Activated CD4-positive, alpha-beta T cell treated with anti-CD3 and anti-CD28 coated beads, Interleukin-2, amount 10 ng/mL, durations not matched to agents 7 days and 5 days (primary cell): ENCODE measurements at regions not wholly inside any gene's neighbourhood (a gene's known extent, or its start where the extent isn't known, plus 50 kb on each side); places are given as distances from the start of the nearest gene placed in this dataset.

Experiments used
- CTCF ChIA-PET: fragments of 350-600 bp; sonication (Branson Sonifier 250); formaldehyde crosslinking; loops from one replicate; lab custom pipeline; 2021; ENCODE audit warnings: antibody characterized with exemption; lab: Charles Lee
- POLR2A ChIA-PET: fragments of 350-600 bp; sonication (Branson Sonifier 250); formaldehyde crosslinking; loops from one replicate; lab custom pipeline; 2021; ENCODE audit warnings: antibody characterized with exemption; lab: Charles Lee
- DNase-seq: peaks from one replicate; pipeline ENCODE4 v3.0.0-alpha.2; 2020
- H3K27ac Mint-ChIP-seq: one replicate; pipeline ENCODE4 v1.8.0; 2021; ENCODE audit warnings: mild to moderate bottlenecking, moderate library complexity, mixed read lengths
- H3K27me3 Mint-ChIP-seq: one replicate; pipeline ENCODE4 v1.8.0; 2021; ENCODE audit warnings: mixed read lengths
- H3K36me3 Mint-ChIP-seq: one replicate; pipeline ENCODE4 v1.8.0; 2021; ENCODE audit warnings: low read depth, mixed read lengths
- H3K4me1 Mint-ChIP-seq: one replicate; pipeline ENCODE4 v1.8.0; 2021; ENCODE audit warnings: mixed read lengths
- H3K4me3 Mint-ChIP-seq: one replicate; pipeline ENCODE4 v1.8.0; 2021; ENCODE audit warnings: mild to moderate bottlenecking, moderate library complexity, mixed read lengths
- H3K9me3 Mint-ChIP-seq: one replicate; pipeline ENCODE4 v1.8.0; 2021; ENCODE audit warnings: mixed read lengths

DNA sequence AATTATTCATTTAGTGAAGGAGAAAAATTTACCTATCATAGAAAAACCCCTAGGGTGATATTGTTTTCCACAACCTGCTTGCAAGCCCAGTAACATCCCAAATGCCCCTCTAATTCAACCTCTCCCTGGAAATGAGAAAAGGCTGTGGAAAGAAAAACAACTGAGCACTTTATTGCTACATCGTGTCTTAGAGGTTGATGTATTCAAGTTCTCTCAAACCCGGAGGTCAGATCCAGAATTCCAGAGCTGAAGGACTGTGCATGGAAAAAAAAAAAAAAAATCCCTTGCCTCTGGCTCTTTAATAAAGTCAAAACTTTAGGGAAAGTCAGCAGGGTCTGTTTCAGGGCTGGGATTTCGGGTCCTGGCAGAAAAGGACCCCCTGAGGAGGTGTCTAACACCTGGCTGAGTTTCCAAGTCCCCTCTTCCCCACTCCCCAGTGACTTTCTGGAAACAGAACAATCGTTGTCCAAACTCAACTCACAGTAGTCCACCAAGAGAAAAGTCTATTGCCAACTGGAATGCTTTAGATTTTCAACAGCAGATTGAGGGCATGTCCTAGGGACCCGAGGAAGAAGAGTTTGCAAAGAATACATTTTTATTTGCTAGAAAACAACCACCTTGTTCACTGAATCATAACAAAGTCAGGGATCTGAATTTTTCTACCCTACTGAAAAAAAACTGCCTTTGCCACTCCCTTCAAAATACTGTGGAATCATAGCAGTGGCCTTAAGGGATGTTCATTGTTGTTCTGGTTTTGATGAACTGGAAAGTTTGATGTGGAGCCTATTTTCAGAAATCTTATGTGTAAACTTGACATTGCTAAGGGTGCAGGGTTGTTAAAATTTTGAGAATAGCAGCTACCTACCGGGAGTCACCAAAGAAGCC is 207.5 kb upstream of the ADAMTS9 start:
- H3K9me3 Mint-ChIP-seq, result no peaks in the 10 kb centered on the region
- DNase-seq, result no peak
- H3K27me3 Mint-ChIP-seq, result no peaks in the 10 kb centered on the region
- H3K4me1 Mint-ChIP-seq, result no peaks in the 10 kb centered on the region
- H3K4me3 Mint-ChIP-seq, result no peak overlapping the region
- H3K36me3 Mint-ChIP-seq, result no peaks in the 10 kb centered on the region
- ChIA-PET CTCF (no interaction called here), POLR2A (no interaction called here)
- H3K27ac Mint-ChIP-seq, result no peak overlapping the region

DNA sequence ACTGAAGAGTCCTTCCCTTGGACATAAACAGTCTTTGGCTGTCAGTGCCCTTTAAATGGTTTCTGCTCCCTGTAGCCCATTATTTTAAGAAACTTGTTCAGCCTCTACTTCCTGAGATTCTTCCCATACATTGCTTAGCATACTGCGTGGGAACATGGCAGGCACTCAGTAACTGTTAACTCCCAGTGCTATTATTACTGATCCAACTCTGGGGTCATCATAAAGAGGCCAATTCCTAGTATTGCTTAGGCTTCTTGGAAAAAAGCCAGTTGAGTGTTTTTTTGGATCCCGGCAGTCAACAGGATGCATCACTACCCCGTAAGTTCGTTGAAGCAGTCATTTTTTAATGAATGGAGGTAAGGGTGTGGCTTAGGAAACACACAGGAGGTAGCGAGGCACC is 206.2 kb upstream of the ADAMTS9 start:
- H3K4me3 Mint-ChIP-seq, result no peak overlapping the region
- H3K27ac Mint-ChIP-seq, result no peak overlapping the region
- DNase-seq, result no peak
- POLR2A ChIA-PET, result no interaction called here
- no peaks in the 10 kb centered on the region for H3K27me3 Mint-ChIP-seq
- H3K4me1 Mint-ChIP-seq, result no peaks in the 10 kb centered on the region
- CTCF ChIA-PET, result no interaction called here
- H3K36me3 Mint-ChIP-seq, result no peaks in the 10 kb centered on the region
- H3K9me3 Mint-ChIP-seq, result no peaks in the 10 kb centered on the region

DNA sequence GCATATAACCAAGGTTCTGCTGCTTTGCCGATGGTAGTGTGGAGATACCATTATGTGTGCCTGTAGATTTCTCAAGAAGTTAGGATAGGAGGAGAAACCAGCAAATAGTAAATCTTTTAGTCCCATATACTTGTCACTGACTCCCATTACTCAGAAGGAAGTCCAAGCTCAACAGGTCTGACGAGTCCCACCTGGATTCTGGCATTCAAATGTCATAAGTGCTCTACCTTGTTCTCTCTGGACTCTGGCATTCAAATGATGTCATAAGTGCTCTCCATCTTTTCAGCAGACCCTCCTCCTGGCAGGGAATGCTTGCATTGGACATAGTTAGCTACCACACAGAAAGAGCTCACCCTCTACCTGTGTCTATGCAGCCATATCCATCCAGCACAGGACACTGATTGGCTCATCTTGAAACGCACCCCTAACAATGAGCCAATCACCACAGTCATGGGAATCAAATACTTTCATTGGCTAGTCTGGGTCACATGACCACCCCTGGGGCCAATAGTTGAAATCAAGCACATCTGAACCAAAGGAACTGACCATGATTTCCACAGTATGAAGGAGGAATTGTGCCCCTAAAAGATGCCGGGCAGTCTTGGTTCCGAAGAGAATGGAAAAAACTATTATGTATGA is 205.0 kb upstream of the ADAMTS9 start:
- ChIA-PET POLR2A (no interaction called here), CTCF (no interaction called here)
- H3K27me3 Mint-ChIP-seq, result no peaks in the 10 kb centered on the region
- H3K9me3 Mint-ChIP-seq, result no peaks in the 10 kb centered on the region
- no peak overlapping the region for H3K27ac Mint-ChIP-seq
- no peak overlapping the region for H3K4me3 Mint-ChIP-seq
- H3K4me1 Mint-ChIP-seq, result no peaks in the 10 kb centered on the region
- DNase-seq, result no peak
- H3K36me3 Mint-ChIP-seq, result no peaks in the 10 kb centered on the region

DNA sequence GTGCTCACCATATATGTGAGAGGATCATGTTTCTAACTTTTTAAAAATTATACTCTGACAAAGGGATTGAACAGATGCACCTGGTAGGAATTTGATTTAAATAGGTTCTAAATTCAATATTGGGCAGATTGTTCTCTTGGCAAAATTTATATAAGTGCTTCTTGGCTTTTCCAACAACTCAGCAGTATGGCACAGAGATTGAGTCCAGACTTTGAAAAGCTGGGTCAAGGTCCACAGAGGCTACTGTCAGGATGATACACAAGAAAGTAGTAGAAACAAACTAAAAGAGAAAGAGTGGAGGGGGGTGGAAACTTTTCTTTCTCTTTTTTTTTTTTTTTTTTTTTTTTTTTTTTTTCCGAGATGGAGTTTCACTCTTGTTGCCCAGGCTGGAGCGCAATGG is 203.2 kb upstream of the ADAMTS9 start:
- CTCF ChIA-PET, result no interaction called here
- DNase-seq, result no peak
- Mint-ChIP-seq H3K4me3 (no peak overlapping the region), H3K4me1 (no peaks in the 10 kb centered on the region), H3K36me3 (no peaks in the 10 kb centered on the region), H3K27ac (no peak overlapping the region), H3K27me3 (no peaks in the 10 kb centered on the region), H3K9me3 (no peaks in the 10 kb centered on the region)
- POLR2A ChIA-PET, result no interaction called here

DNA sequence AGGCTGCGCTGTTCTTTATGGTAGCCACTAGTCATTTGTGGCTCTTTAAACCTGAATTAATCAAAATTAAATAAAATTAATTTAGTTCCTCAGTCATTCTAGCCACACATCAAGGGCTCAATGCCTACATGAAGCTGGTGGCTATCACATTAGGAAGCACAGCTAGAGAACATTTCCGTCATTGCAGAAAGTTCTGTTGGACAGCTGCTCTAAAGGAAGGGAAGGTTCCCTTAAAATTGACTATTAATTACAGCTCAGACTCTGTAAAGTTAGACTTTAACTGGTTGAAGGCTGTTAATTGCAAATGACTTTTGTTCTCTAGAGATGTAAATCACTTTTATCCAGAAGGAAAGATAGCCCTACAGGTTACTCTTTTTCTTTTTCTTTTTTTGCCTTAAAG is 202.7 kb upstream of the ADAMTS9 start:
- Mint-ChIP-seq H3K9me3 (no peaks in the 10 kb centered on the region), H3K27ac (no peak overlapping the region), H3K27me3 (no peaks in the 10 kb centered on the region), H3K36me3 (no peaks in the 10 kb centered on the region), H3K4me1 (no peaks in the 10 kb centered on the region), H3K4me3 (no peak overlapping the region)
- DNase-seq, result no peak
- POLR2A ChIA-PET, result no interaction called here
- CTCF ChIA-PET, result no interaction called here

DNA sequence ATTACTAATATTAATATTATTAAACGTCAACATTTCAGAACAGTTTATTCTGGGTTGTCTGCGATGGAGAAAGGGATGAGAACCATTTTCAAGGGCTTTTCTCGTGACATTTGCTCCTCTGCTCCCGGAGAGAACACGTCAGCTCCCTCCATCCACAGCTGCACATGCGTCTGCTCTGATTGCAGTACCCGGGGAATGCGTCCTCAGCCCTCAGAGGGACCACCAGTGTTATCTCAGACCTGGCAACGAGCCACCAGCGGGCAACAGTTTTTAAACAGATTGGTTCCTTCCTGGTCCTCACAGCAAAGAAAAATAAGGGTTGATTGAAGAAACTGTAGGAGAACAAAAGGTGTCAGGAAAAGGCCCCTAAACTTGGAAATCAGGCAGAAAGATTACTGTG is 202.2 kb upstream of the ADAMTS9 start:
- CTCF ChIA-PET, result no interaction called here
- H3K9me3 Mint-ChIP-seq, result no peaks in the 10 kb centered on the region
- no peaks in the 10 kb centered on the region for H3K36me3 Mint-ChIP-seq
- H3K4me1 Mint-ChIP-seq, result no peaks in the 10 kb centered on the region
- H3K27ac Mint-ChIP-seq, result no peak overlapping the region
- DNase-seq, result no peak
- no peak overlapping the region for H3K4me3 Mint-ChIP-seq
- POLR2A ChIA-PET, result no interaction called here
- H3K27me3 Mint-ChIP-seq, result no peaks in the 10 kb centered on the region

DNA sequence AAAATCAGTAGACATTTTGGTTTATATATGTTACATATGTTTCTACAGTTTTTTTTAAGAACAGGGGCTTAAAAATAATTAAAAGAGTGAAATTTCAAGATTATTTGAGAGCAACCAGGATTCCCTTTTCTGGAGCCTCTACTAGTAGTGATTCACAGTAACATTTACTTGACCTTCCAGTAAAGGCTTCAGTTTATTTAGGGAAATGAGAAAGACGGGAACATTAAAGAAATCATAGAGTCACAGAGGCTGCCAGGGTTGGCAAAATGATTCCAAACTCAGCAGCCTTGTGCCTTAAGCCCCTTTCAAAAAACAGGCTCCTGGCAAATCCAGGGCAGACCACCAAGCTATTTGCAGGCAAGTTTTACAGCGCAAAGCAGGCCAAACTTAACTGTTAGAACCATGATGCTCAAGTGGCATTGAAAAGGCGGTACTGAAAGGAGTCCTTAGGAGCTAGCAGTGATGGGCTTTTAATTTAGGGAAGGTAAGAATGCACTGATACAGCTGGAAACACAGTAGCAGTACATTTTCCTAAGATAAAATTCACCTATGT is 201.1 kb upstream of the ADAMTS9 start:
- POLR2A ChIA-PET, result no interaction called here
- Mint-ChIP-seq H3K4me3 (no peak overlapping the region), H3K36me3 (no peaks in the 10 kb centered on the region), H3K27me3 (no peaks in the 10 kb centered on the region), H3K4me1 (no peaks in the 10 kb centered on the region), H3K27ac (no peak overlapping the region), H3K9me3 (no peaks in the 10 kb centered on the region)
- CTCF ChIA-PET, result no interaction called here
- no peak for DNase-seq

DNA sequence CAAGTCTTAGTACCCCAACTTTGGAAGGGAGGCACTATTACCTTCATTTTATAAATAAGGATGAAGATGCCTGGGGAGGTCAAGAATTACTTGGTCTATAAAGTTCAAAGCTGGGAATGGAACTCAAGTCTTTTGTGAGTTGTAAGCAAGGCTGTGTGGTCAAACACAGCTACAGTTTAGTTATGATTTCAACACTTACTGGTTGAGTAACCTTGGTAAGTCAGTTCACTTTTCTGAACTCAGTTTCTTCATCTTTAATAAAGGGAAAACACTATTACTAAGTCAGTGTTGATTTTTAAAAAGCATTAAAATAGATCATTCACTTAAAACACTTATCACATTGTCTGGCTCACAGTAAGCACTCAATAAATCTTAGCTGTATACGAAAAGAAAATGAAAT is 200.4 kb upstream of the ADAMTS9 start:
- DNase-seq, result no peak
- Mint-ChIP-seq H3K9me3 (no peaks in the 10 kb centered on the region), H3K4me3 (no peak overlapping the region), H3K27ac (no peak overlapping the region), H3K27me3 (no peaks in the 10 kb centered on the region), H3K4me1 (no peaks in the 10 kb centered on the region), H3K36me3 (no peaks in the 10 kb centered on the region)
- ChIA-PET POLR2A (no interaction called here), CTCF (no interaction called here)

DNA sequence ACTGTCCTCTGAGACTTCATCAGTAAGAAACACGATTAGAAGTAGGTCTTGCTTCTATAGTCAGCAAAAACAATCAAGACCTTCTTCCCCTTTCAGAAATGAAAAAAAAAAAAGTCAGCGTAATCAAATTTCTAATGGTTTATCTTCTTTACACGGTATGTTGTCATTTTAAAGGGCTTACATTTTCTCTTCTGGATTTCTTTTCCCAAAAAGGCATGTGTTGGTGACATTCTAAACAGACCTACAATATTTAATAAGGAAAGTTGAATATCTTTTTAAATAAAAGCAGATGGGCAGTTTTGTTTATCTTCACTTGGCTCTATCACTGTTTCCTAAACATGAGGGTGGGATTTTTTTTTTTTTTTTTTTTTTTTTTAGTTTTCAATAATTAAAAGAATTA is 197.3 kb upstream of the ADAMTS9 start:
- H3K27ac Mint-ChIP-seq, result no peak overlapping the region
- ChIA-PET POLR2A (no interaction called here), CTCF (no interaction called here)
- DNase-seq, result no peak
- H3K27me3 Mint-ChIP-seq, result no peaks in the 10 kb centered on the region
- no peak overlapping the region for H3K4me3 Mint-ChIP-seq
- H3K4me1 Mint-ChIP-seq, result no peaks in the 10 kb centered on the region
- H3K9me3 Mint-ChIP-seq, result no peaks in the 10 kb centered on the region
- H3K36me3 Mint-ChIP-seq, result no peaks in the 10 kb centered on the region

DNA sequence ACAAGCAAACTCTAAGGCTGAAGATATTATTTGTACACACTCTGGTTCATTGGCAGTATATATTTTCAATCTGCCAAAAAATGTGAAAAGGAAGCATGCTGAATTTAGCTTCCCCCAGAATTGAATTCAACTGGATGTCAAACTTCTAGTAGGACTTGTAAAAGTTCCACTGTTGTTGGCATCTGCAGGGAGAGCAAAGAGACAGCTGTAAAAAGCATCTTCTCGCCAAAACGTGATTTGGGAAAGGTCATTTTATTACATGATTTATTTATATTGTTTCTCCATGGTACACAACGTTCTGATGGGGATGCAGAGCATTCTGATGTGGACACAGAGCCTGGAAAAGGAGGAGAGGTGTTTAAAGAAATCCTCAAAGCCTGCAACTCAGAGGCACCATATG is 196.7 kb upstream of the ADAMTS9 start:
- Mint-ChIP-seq H3K36me3 (no peaks in the 10 kb centered on the region), H3K4me3 (no peak overlapping the region), H3K27ac (no peak overlapping the region), H3K9me3 (no peaks in the 10 kb centered on the region), H3K27me3 (no peaks in the 10 kb centered on the region), H3K4me1 (no peaks in the 10 kb centered on the region)
- no peak for DNase-seq
- ChIA-PET CTCF (interaction anchor here (0.6 kb wide), 1 partner anchor 117 kb away, joined by 3 read pairs; no protein-coding TSS in a partner anchor), POLR2A (no interaction called here)

DNA sequence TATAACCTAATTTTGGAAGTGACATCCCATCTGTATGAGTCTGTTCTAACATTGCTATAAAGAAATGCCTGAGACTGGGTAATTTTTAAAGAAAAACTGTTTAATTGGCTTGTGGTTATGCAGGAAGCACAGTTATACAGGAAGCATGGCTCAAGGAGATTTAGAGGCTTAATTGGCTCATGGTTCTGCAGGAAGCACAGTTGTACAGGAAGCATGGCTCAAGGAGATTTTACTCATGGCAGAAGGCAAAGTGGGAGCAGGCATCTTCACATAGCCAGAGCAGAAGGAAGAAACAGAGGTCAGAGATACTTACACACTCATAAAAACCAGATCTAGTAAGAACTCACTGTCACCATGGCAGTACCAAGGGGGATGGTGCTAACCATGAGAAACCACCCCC is 193.1 kb upstream of the ADAMTS9 start:
- Mint-ChIP-seq H3K4me1 (no peaks in the 10 kb centered on the region), H3K4me3 (no peak overlapping the region), H3K36me3 (no peaks in the 10 kb centered on the region), H3K27ac (no peak overlapping the region), H3K9me3 (no peaks in the 10 kb centered on the region), H3K27me3 (no peaks in the 10 kb centered on the region)
- no peak for DNase-seq
- POLR2A ChIA-PET, result no interaction called here
- CTCF ChIA-PET, result no interaction called here

DNA sequence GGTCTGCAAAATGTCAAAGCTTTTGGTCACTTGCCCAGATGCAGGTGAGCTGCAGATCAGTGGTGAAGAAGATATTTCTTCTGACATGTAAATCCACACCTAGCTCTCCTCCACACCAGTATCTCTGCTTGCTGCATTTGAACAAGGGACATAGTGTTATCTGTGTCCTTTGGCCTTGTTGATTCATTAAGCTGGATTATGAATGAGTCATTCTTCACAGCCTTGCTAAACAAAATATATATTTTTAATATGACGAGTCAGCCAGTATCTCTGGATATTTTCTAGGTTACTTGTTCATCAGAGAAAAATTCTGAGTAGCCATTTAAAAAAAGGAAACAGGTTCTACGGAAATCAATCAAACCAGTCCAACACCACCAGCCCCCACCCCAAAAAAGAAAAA is 190.6 kb upstream of the ADAMTS9 start:
- Mint-ChIP-seq H3K36me3 (no peaks in the 10 kb centered on the region), H3K27ac (no peak overlapping the region), H3K4me1 (no peaks in the 10 kb centered on the region), H3K4me3 (no peak overlapping the region), H3K9me3 (no peaks in the 10 kb centered on the region), H3K27me3 (no peaks in the 10 kb centered on the region)
- POLR2A ChIA-PET, result no interaction called here
- DNase-seq, result no peak
- CTCF ChIA-PET, result no interaction called here

DNA sequence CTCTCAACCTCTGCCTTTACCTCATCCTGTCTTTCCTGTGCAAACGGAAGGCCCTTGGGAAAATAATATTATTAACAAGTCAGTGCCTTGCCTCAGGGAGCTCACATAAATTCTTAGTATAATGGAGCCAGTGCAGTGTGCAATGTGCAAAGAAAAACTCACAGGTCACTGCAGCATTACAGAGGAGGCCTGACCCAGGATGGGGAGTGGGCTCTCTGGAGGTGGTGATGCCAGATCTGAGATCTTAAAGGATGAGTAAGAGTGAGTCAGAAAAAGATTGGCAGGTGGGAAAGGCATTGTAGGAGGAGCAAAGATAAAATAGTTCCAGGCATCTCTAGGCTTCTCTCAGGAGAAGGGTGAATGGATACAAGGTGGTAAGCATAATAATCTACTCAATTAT is 185.6 kb upstream of the ADAMTS9 start:
- H3K36me3 Mint-ChIP-seq, result no peaks in the 10 kb centered on the region
- no peak for DNase-seq
- H3K9me3 Mint-ChIP-seq, result no peaks in the 10 kb centered on the region
- no peak overlapping the region for H3K27ac Mint-ChIP-seq
- ChIA-PET CTCF (no interaction called here), POLR2A (no interaction called here)
- no peak overlapping the region for H3K4me3 Mint-ChIP-seq
- H3K4me1 Mint-ChIP-seq, result no peaks in the 10 kb centered on the region
- no peaks in the 10 kb centered on the region for H3K27me3 Mint-ChIP-seq
